ENCODE measurements at regions not wholly inside any gene's neighbourhood (a gene's known extent, or its start where the extent isn't known, plus 50 kb on each side); places are given as distances from the start of the nearest gene placed in this dataset.

- no peak for TF ChIP-seq CTCF (IDR thresholded peaks at IDR 0.05; ENCODE audit: low read depth, low read length)
- H3K4me3 ChIP-seq (ENCODE audit: low read depth, low read length) = no peak overlapping the region
Observed at GRCh38 chr3:124669470-124669869, 60.8 kb upstream of the UMPS start.

GRCh38 chr3:124671106-124671505 is 59.1 kb upstream of the UMPS start:
- TF ChIP-seq CTCF (IDR thresholded peaks at IDR 0.05; ENCODE audit: low read depth, low read length) = no peak
- H3K4me3 ChIP-seq (ENCODE audit: low read depth, low read length) = no peak overlapping the region

GRCh38 chr3:124674336-124674735 is 55.9 kb upstream of the UMPS start:
- no peak overlapping the region for H3K4me3 ChIP-seq (ENCODE audit: low read depth, low read length)
- no peak for TF ChIP-seq CTCF (IDR thresholded peaks at IDR 0.05; ENCODE audit: low read depth, low read length)

- no peak for TF ChIP-seq CTCF (IDR thresholded peaks at IDR 0.05; ENCODE audit: low read depth, low read length)
Observed at GRCh38 chr3:124676236-124676635, 54.0 kb upstream of the UMPS start.

GRCh38 chr3:124679048-124679638 is 51.1 kb upstream of the UMPS start:
- TF ChIP-seq CTCF (IDR thresholded peaks at IDR 0.05; ENCODE audit: low read depth, low read length) = no peak
- H3K4me3 ChIP-seq (ENCODE audit: low read depth, low read length) = no peak overlapping the region

More at GRCh38 chr3:124676236-124676635, 54.0 kb upstream of the UMPS start:
- no peak overlapping the region for H3K4me3 ChIP-seq (ENCODE audit: low read depth, low read length)
